H9 (cell line): ENCODE measurements at regions not wholly inside any gene's neighbourhood (a gene's known extent, or its start where the extent isn't known, plus 50 kb on each side); places are given as distances from the start of the nearest gene placed in this dataset.

ENCODE experiments used
- DNase-seq: peaks from one replicate; pipeline ENCODE4 v3.0.0-alpha.2; 2017
- H2AFZ ChIP-seq: one replicate; pipeline ENCODE4 v1.6.1; 2013; ENCODE audit warnings: mild to moderate bottlenecking, low read length, control low read depth, moderate library complexity
- H2AK5ac ChIP-seq: 2 replicates; pipeline ENCODE4 v1.6.1; 2013; ENCODE audit warnings: low read length, control low read depth, mixed read lengths; ENCODE audit not compliant: insufficient read length
- H2BK120ac ChIP-seq: one replicate; pipeline ENCODE4 v1.6.1; 2013; ENCODE audit warnings: low read depth, mild to moderate bottlenecking, low read length, control low read depth, inconsistent platforms; ENCODE audit not compliant: poor library complexity, severe bottlenecking
- H2BK12ac ChIP-seq: 2 replicates; pipeline ENCODE4 v1.6.1; 2013; ENCODE audit warnings: low read length, control low read depth, mixed read lengths, low read depth; ENCODE audit not compliant: insufficient read length
- H2BK15ac ChIP-seq: 2 replicates; pipeline ENCODE4 v1.6.1; 2013; ENCODE audit warnings: low read depth, low read length, control low read depth
- H2BK20ac ChIP-seq: one replicate; pipeline ENCODE4 v1.6.1; 2013; ENCODE audit warnings: low read depth, mild to moderate bottlenecking, low read length, control low read depth, inconsistent platforms; ENCODE audit not compliant: poor library complexity, severe bottlenecking
- H2BK5ac ChIP-seq: 2 replicates; pipeline ENCODE4 v1.6.1; 2013; ENCODE audit warnings: low read length, control low read depth, mixed read lengths; ENCODE audit not compliant: insufficient read length
- H3K14ac ChIP-seq: 2 replicates; pipeline ENCODE4 v1.6.1; 2013; ENCODE audit warnings: low read length, control low read depth; ENCODE audit not compliant: insufficient read depth
- H3K18ac ChIP-seq: 2 replicates; pipeline ENCODE4 v1.6.1; 2013; ENCODE audit warnings: low read depth, mild to moderate bottlenecking, mixed read lengths, low read length, control low read depth; ENCODE audit not compliant: insufficient read length
- H3K23ac ChIP-seq: 2 replicates; pipeline ENCODE4 v1.6.1; 2013; ENCODE audit warnings: low read length, control low read depth, mixed read lengths, low read depth; ENCODE audit not compliant: insufficient read length
- H3K23me2 ChIP-seq: 2 replicates; pipeline ENCODE4 v1.6.1; 2013; ENCODE audit warnings: low read depth, mild to moderate bottlenecking, mixed read lengths, low read length, control low read depth; ENCODE audit not compliant: insufficient read length, poor library complexity, severe bottlenecking
- H3K27ac ChIP-seq: 2 replicates; pipeline ENCODE4 v1.5.1; 2013; ENCODE audit warnings: low read length, control low read depth, mixed read lengths, low read depth; ENCODE audit not compliant: insufficient read length
- H3K27me3 ChIP-seq: 2 replicates; pipeline ENCODE4 v1.6.1; 2013; ENCODE audit warnings: low read length, control low read depth, inconsistent platforms; ENCODE audit not compliant: insufficient read depth
- H3K4ac ChIP-seq: 2 replicates; pipeline ENCODE4 v1.6.1; 2013; ENCODE audit warnings: low read depth, mild to moderate bottlenecking, control low read depth, inconsistent platforms, low read length, moderate library complexity
- H3K4me1 ChIP-seq: 2 replicates; pipeline ENCODE4 v1.6.1; 2013; ENCODE audit warnings: low read length, control low read depth, inconsistent platforms; ENCODE audit not compliant: insufficient read depth
- H3K4me2 ChIP-seq: 2 replicates; pipeline ENCODE4 v1.6.1; 2013; ENCODE audit warnings: low read length, control low read depth, mixed read lengths; ENCODE audit not compliant: insufficient read length, insufficient read depth
- H3K56ac ChIP-seq: 2 replicates; pipeline ENCODE4 v1.6.1; 2013; ENCODE audit warnings: low read depth, mild to moderate bottlenecking, mixed read lengths, low read length, control low read depth; ENCODE audit not compliant: insufficient read length
- H3K79me1 ChIP-seq: 2 replicates; pipeline ENCODE4 v1.6.1; 2013; ENCODE audit warnings: low read depth, mild to moderate bottlenecking, moderate library complexity, low read length, control low read depth, inconsistent platforms; ENCODE audit not compliant: insufficient read depth, poor library complexity, severe bottlenecking
- H3K79me2 ChIP-seq: 2 replicates; pipeline ENCODE4 v1.6.1; 2013; ENCODE audit warnings: low read length, control low read depth, inconsistent platforms; ENCODE audit not compliant: insufficient read depth
- H3K9ac ChIP-seq: 2 replicates; pipeline ENCODE4 v1.6.1; 2013; ENCODE audit warnings: low read length, control low read depth, mixed read lengths; ENCODE audit not compliant: insufficient read length; ENCODE audit errors: extremely low read depth
- H3K9me3 ChIP-seq: one replicate; pipeline ENCODE4 v1.6.1; 2013; ENCODE audit warnings: low read depth, low read length, inconsistent platforms; ENCODE audit not compliant: control insufficient read depth
- H3T11ph ChIP-seq: one replicate; pipeline ENCODE4 v1.6.1; 2013; ENCODE audit warnings: mild to moderate bottlenecking, low read length, control low read depth, inconsistent platforms
- H4K20me1 ChIP-seq: one replicate; pipeline ENCODE4 v1.6.1; 2013; ENCODE audit not compliant: control insufficient read depth, insufficient read length, insufficient read depth
- H4K5ac ChIP-seq: 2 replicates; pipeline ENCODE4 v1.6.1; 2013; ENCODE audit warnings: low read depth, mild to moderate bottlenecking, mixed read lengths, low read length, control low read depth; ENCODE audit not compliant: insufficient read length
- H4K8ac ChIP-seq: replicated peaks from 2 replicates; pipeline ENCODE4 v1.6.1; 2013; ENCODE audit warnings: low read length, control low read depth, mixed read lengths, low read depth; ENCODE audit not compliant: insufficient read length
- H4K91ac ChIP-seq: 2 replicates; pipeline ENCODE4 v1.6.1; 2013; ENCODE audit warnings: low read depth, mild to moderate bottlenecking, moderate library complexity, mixed read lengths, low read length, control low read depth; ENCODE audit not compliant: insufficient read length
- H3K27ac Mint-ChIP-seq, 3 experiments: 2 replicates in 2 of 3; 3 replicates in 1 of 3; pipeline ENCODE4 v1.8.0; 2020 to 2021; ENCODE audit warnings: mixed read lengths in 3 of 3, mild to moderate bottlenecking in 1 of 3, moderate library complexity in 1 of 3
- H3K27me3 Mint-ChIP-seq: 2 replicates; pipeline ENCODE4 v1.8.0; 2021; ENCODE audit warnings: low read depth, mild to moderate bottlenecking, moderate library complexity, mixed read lengths
- H3K36me3 Mint-ChIP-seq, 3 experiments: 2 replicates in 2 of 3; 3 replicates in 1 of 3; pipeline ENCODE4 v1.8.0; 2020 to 2021; ENCODE audit warnings: low read depth in 3 of 3, mixed read lengths in 3 of 3; ENCODE audit not compliant: insufficient read depth in 1 of 3
- H3K4me1 Mint-ChIP-seq, 2 experiments: 2 replicates each; pipeline ENCODE4 v1.8.0; 2020; ENCODE audit warnings: mixed read lengths in 2 of 2
- H3K4me3 Mint-ChIP-seq, 2 experiments: 2 replicates in 1 of 2; 3 replicates in 1 of 2; pipeline ENCODE4 v1.8.0; 2020 to 2021; ENCODE audit warnings: mild to moderate bottlenecking in 2 of 2, mixed read lengths in 2 of 2, moderate library complexity in 1 of 2
- H3K9me3 Mint-ChIP-seq, 2 experiments: 2 replicates in 1 of 2; 3 replicates in 1 of 2; pipeline ENCODE4 v1.8.0; 2020; ENCODE audit warnings: mild to moderate bottlenecking in 2 of 2, mixed read lengths in 2 of 2, moderate library complexity in 1 of 2
- CTCF ChIP-seq: fragments of 200-600 bp; sonication (generic); conservative IDR thresholded peaks from 3 replicates; pipeline ENCODE4 v1.8.0; 2021; ENCODE audit warnings: antibody characterized with exemption, mild to moderate bottlenecking
- WGBS: extraction: QIAGEN DNeasy Blood & Tissue Kit; methylation state at CpG from one replicate; pipeline ENCODE4 v1.1.7; 2013; ENCODE audit warnings: missing lambda C conversion rate, low lambda C conversion rate, mixed read lengths; ENCODE audit not compliant: insufficient read length; ENCODE audit errors: extremely low coverage; 5-methylcytosine and 5-hydroxymethylcytosine counted together

- Histone ChIP-seq H3K4me1 (peaks cover 7% of the 10 kb centered on the region), H3K27me3 (no peaks in the 10 kb centered on the region), H4K20me1 (no peaks in the 10 kb centered on the region), H4K5ac (no peak overlapping the region), H2AFZ (no peak overlapping the region), H2BK12ac (no peak overlapping the region), H3K4ac (no peak overlapping the region), H2BK20ac (no peak overlapping the region), H2BK15ac (no peak overlapping the region), H3K18ac (no peak overlapping the region), H3K9me3 (no peaks in the 10 kb centered on the region), H3K9ac (no peak overlapping the region), H2BK5ac (no peak overlapping the region), H3K23me2 (no peaks in the 10 kb centered on the region), H4K8ac (no peak overlapping the region), H3K27ac (no peak overlapping the region), H4K91ac (no peak overlapping the region), H3T11ph (no peak overlapping the region), H2BK120ac (no peak overlapping the region), H3K4me2 (no peak overlapping the region), H3K14ac (no peak overlapping the region), H3K79me1 (no peaks in the 10 kb centered on the region), H3K79me2 (no peaks in the 10 kb centered on the region), H3K23ac (no peak overlapping the region), H3K56ac (no peak overlapping the region), H2AK5ac (no peak overlapping the region)
- Mint-ChIP-seq H3K27ac (no peak overlapping the region), H3K9me3 (no peaks in the 10 kb centered on the region), H3K27me3 (peaks cover 6% of the 10 kb centered on the region), H3K4me1 (peaks cover 21 to 25% of the 10 kb centered on the region in 2 experiments; a peak in 3 of 4 replicates), H3K4me3 (no peak overlapping the region), H3K36me3 (no peaks in the 10 kb centered on the region)
- TF ChIP-seq CTCF, result no peak
- WGBS, result no CpG with 5 or more reads among the region's 4 CpGs
- DNase-seq, result no peak
Observed at GRCh38 chr6:4677751-4678065, 98.5 kb upstream of the CDYL start.
